Endothelial cell (in vitro differentiated cells): ENCODE measurements at regions not wholly inside any gene's neighbourhood (a gene's known extent, or its start where the extent isn't known, plus 50 kb on each side); places are given as distances from the start of the nearest gene placed in this dataset.

Experiments used
- DNase-seq: peaks from one replicate; pipeline ENCODE4 v3.0.0; 2021; ENCODE audit warnings: low spot score
- H3K27ac Mint-ChIP-seq: one replicate; pipeline ENCODE4 v1.8.0; 2021; ENCODE audit warnings: mixed read lengths, inconsistent platforms; ENCODE audit not compliant: unreplicated experiment
- H3K27me3 Mint-ChIP-seq: one replicate; pipeline ENCODE4 v1.8.0; 2021; ENCODE audit warnings: mild to moderate bottlenecking, moderate library complexity, mixed read lengths, inconsistent platforms; ENCODE audit not compliant: unreplicated experiment
- H3K36me3 Mint-ChIP-seq: one replicate; pipeline ENCODE4 v1.8.0; 2021; ENCODE audit warnings: mild to moderate bottlenecking, low read depth, mixed read lengths, inconsistent platforms; ENCODE audit not compliant: unreplicated experiment
- H3K4me1 Mint-ChIP-seq: one replicate; pipeline ENCODE4 v1.8.0; 2021; ENCODE audit warnings: mild to moderate bottlenecking, mixed read lengths, inconsistent platforms; ENCODE audit not compliant: unreplicated experiment
- H3K4me3 Mint-ChIP-seq: one replicate; pipeline ENCODE4 v1.8.0; 2021; ENCODE audit warnings: mild to moderate bottlenecking, mixed read lengths, inconsistent platforms; ENCODE audit not compliant: unreplicated experiment
- H3K9me3 Mint-ChIP-seq: one replicate; pipeline ENCODE4 v1.8.0; 2021; ENCODE audit warnings: mixed read lengths, inconsistent platforms; ENCODE audit not compliant: unreplicated experiment
- TF ChIP-seq, protein P1 (sequence below): fragments of 200-600 bp; sonication (generic); IDR thresholded peaks from one replicate; pipeline ENCODE4 v1.5.0; 2021; ENCODE audit warnings: antibody characterized with exemption; ENCODE audit not compliant: unreplicated experiment

DNA sequence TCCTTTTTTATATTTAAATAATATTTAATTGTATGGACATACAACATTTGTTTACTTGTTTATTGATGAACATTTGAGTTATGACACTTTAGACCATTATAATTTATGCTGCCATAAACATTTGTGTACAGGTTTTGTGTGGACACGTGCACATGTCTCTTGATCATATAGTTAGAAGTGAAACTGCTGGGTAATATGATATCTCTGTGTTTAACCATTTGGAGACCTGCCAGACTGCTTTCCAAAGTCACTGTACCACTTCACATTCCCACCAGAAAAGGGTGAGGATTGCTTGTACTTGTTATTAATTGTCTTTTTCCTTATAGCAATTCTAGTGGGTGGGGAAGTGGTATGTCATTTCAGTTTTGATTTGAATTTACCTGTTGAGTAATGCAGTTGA, 145.6 kb upstream of the KLHL1 start:
- DNase-seq = no peak
- Mint-ChIP-seq H3K4me1 (peaks cover 9% of the 10 kb centered on the region), H3K4me3 (no peak overlapping the region), H3K27me3 (peaks cover 2% of the 10 kb centered on the region), H3K36me3 (peaks cover 20% of the 10 kb centered on the region), H3K9me3 (peaks cover 23% of the 10 kb centered on the region), H3K27ac (no peak overlapping the region)
- TF ChIP-seq, protein P1, sequence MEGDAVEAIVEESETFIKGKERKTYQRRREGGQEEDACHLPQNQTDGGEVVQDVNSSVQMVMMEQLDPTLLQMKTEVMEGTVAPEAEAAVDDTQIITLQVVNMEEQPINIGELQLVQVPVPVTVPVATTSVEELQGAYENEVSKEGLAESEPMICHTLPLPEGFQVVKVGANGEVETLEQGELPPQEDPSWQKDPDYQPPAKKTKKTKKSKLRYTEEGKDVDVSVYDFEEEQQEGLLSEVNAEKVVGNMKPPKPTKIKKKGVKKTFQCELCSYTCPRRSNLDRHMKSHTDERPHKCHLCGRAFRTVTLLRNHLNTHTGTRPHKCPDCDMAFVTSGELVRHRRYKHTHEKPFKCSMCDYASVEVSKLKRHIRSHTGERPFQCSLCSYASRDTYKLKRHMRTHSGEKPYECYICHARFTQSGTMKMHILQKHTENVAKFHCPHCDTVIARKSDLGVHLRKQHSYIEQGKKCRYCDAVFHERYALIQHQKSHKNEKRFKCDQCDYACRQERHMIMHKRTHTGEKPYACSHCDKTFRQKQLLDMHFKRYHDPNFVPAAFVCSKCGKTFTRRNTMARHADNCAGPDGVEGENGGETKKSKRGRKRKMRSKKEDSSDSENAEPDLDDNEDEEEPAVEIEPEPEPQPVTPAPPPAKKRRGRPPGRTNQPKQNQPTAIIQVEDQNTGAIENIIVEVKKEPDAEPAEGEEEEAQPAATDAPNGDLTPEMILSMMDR = no peak

DNA sequence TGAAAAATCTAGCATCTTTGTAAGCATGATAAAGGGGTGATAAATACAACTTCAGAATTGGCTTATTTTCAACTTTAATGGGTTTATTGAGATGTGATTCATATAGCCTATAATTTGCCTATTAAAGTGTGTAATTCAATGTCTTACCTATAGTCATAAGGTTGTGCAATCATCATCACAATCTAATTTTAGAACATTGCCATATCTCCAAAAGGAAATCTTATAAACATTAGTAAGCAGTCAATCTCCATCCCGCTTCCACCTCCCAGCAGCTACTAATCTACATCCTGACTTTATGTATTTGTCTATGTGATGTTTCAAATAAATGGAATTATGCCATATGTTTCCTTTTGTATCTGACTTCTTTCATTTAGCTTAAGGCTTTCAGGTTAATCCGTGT, 145.2 kb upstream of the KLHL1 start:
- H3K9me3 Mint-ChIP-seq = peaks cover 23% of the 10 kb centered on the region
- peaks cover 2% of the 10 kb centered on the region for H3K27me3 Mint-ChIP-seq
- DNase-seq = no peak

DNA sequence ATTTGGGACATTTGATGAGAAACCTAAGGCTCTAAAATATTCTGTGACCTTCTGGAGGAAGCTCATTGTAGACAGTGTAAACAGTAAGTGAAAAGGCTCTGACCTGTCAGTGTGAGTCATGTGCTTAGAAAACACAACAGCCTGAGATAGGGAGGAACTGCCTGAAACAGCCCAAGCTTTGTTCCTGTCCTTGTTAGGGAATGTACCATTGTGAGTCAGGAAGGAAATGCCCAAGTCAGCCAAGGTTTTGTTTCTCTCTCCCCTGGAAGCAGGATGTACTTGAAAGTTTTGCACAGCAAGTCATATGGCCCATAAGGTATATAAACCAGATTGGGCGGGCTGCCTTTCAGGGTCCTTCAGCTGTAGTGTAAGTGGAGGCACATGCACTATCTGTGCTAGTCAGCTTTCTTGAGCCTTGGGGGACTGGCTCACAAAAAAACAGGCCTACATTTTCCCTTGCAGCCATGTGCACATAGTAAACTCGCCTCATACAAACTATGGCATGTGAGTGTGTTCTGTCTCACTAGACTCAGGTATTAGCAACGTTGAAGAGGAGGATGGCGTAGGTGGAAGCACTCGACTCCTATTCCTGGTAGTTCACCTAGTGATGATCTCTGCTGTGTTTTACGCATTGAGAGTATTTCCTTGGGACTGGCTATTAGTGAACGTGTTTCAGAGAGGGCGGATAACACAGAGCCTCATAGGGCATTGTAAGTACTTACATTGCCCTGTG, 141.2 kb upstream of the KLHL1 start:
- TF ChIP-seq, protein P1 = no peak
- Mint-ChIP-seq H3K9me3 (peaks cover 23% of the 10 kb centered on the region), H3K27me3 (no peaks in the 10 kb centered on the region), H3K27ac (peak overlapping the region; percentile 68), H3K4me3 (no peak overlapping the region), H3K36me3 (peaks cover 17% of the 10 kb centered on the region), H3K4me1 (peaks cover 17% of the 10 kb centered on the region)
- DNase-seq = peak; percentile 6

More for the DNA sequence above, 145.2 kb upstream of the KLHL1 start:
- H3K27ac Mint-ChIP-seq = no peak overlapping the region
- peaks cover 20% of the 10 kb centered on the region for H3K36me3 Mint-ChIP-seq
- peaks cover 11% of the 10 kb centered on the region for H3K4me1 Mint-ChIP-seq
- H3K4me3 Mint-ChIP-seq = no peak overlapping the region
- TF ChIP-seq, protein P1 = no peak

DNA sequence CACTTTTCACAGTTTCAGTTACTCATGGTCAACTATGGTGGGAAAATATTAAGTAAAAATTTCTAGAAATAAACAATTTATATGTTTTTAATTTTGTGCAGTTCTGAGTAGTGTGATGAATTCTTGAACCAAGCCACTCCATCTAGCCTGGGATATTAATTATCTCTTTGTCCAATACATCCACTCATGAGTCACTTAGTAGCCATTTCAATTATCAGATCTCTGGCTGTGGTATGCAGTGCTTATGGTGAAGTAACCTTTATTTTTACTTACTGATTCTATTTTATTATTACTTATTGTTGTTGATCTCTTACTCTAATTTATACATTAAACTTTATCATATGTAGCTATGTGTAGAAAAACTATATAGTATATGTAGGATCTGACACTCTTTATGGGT, 128.9 kb upstream of the KLHL1 start:
- H3K27ac Mint-ChIP-seq = no peak overlapping the region
- H3K9me3 Mint-ChIP-seq = no peaks in the 10 kb centered on the region
- TF ChIP-seq, protein P1 = no peak
- no peak for DNase-seq
- no peaks in the 10 kb centered on the region for H3K27me3 Mint-ChIP-seq
- H3K4me3 Mint-ChIP-seq = no peak overlapping the region
- H3K36me3 Mint-ChIP-seq = no peaks in the 10 kb centered on the region
- no peaks in the 10 kb centered on the region for H3K4me1 Mint-ChIP-seq

DNA sequence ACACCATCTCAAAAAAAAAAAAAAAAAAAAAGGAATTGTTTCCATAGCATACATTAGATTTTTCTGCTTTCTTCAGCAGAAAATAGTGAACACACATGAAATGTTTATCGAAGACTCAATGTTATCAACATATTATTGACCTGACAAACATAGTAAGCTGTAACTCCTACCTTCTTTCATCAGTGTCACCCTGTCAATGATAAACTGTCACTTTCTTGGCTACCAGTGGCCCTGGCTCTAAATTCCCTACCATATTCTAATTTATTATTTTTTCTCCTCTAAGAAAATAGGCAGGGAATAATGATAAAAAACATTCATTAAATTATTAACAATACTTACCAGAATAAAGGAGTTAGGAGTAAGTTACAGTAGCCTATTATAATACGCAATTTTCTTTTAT, 127.3 kb upstream of the KLHL1 start:
- no peaks in the 10 kb centered on the region for H3K9me3 Mint-ChIP-seq
- no peak for DNase-seq
- no peaks in the 10 kb centered on the region for H3K4me1 Mint-ChIP-seq
- TF ChIP-seq, protein P1 = no peak
- H3K27ac Mint-ChIP-seq = no peak overlapping the region
- H3K4me3 Mint-ChIP-seq = no peak overlapping the region
- H3K36me3 Mint-ChIP-seq = no peaks in the 10 kb centered on the region
- H3K27me3 Mint-ChIP-seq = no peaks in the 10 kb centered on the region
